DND-41 (cell line): ENCODE measurements at regions not wholly inside any gene's neighbourhood (a gene's known extent, or its start where the extent isn't known, plus 50 kb on each side); places are given as distances from the start of the nearest gene placed in this dataset.

Experiments
- CTCF ChIP-seq: IDR thresholded peaks from 2 replicates; pipeline ENCODE4 v1.5.1; 2012; ENCODE audit warnings: borderline replicate concordance, low read length, moderate library complexity, mild to moderate bottlenecking; ENCODE audit not compliant: poor library complexity, severe bottlenecking; ENCODE audit errors: extremely low read depth
- EZH2 ChIP-seq: IDR thresholded peaks from 3 replicates; pipeline ENCODE4 v1.6.1; 2012; ENCODE audit warnings: borderline replicate concordance, low read depth, mild to moderate bottlenecking, moderate library complexity, low read length, inconsistent platforms; ENCODE audit not compliant: severe bottlenecking

DNA sequence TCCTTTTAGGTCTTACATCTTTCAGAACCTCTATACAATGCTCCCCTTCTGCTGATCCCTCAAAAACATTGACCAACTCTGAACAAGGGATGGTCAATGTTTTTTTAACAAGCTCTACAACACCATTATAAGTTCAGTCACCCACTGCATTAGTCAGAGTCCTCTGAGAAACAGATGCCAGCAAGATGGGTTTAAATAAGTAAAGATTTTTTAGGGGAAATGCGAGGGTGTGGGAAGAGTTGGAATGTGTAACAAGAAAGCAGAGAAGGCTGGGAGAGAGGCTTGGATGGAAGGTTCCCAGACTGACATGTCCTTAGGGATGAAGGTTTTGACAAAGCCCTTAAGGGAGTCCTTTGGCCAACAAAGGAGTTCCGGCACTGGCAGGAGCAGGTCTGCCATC lies 478.3 kb downstream of the FRK start:
- TF ChIP-seq CTCF = no peak
- no peak for TF ChIP-seq EZH2
